ENCODE measurements at regions not wholly inside any gene's neighbourhood (a gene's known extent, or its start where the extent isn't known, plus 50 kb on each side); places are given as distances from the start of the nearest gene placed in this dataset.

DNA sequence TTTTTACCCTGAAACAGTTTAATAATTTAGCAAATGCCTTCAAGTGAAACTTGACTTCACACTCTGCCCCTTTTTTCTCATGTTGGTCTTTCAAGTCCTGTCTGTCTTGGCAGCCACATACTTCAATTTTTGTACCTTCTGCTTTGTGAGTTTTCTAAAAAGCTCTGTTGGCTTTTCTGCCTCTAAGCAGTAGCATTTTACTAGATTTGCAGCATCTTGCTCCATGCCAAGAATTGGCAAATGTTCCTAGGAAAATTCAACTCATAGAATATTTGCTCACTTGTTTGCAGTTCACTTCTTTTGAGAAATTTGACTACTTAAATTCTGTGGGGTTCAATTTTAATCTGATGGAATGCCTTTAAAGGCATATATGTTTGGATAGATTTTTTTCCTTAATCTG is 59.2 kb downstream of the FAM47A start:
- Histone ChIP-seq H3K36me3 (replicated peaks; ENCODE audit: insufficient read depth, low read depth) (no peaks in the 10 kb centered on the region), H3K27ac (no peak overlapping the region), H3K4me2 (no peak overlapping the region), H3K79me2 (no peaks in the 10 kb centered on the region), H2AFZ (peak overlapping the region; percentile 16), H3K9me2 (replicated peaks; ENCODE audit: insufficient read depth) (no peaks in the 10 kb centered on the region), H3K4me1 (ENCODE audit: insufficient read depth) (no peaks in the 10 kb centered on the region), H3K9me3 (ENCODE audit: low read depth) (no peaks in the 10 kb centered on the region), H3K27me3 (no peaks in the 10 kb centered on the region), H3K4me3 (no peak overlapping the region), H4K20me1 (ENCODE audit: insufficient read depth, poor library complexity, severe bottlenecking) (no peaks in the 10 kb centered on the region)
- DNase-seq (ENCODE audit: low spot score) = no peak
- no peak for TF ChIP-seq EZH2phosphoT487 (IDR thresholded peaks at IDR 0.05; ENCODE audit: low read depth, severe bottlenecking, unreplicated experiment)
- TF ChIP-seq, protein P1, sequence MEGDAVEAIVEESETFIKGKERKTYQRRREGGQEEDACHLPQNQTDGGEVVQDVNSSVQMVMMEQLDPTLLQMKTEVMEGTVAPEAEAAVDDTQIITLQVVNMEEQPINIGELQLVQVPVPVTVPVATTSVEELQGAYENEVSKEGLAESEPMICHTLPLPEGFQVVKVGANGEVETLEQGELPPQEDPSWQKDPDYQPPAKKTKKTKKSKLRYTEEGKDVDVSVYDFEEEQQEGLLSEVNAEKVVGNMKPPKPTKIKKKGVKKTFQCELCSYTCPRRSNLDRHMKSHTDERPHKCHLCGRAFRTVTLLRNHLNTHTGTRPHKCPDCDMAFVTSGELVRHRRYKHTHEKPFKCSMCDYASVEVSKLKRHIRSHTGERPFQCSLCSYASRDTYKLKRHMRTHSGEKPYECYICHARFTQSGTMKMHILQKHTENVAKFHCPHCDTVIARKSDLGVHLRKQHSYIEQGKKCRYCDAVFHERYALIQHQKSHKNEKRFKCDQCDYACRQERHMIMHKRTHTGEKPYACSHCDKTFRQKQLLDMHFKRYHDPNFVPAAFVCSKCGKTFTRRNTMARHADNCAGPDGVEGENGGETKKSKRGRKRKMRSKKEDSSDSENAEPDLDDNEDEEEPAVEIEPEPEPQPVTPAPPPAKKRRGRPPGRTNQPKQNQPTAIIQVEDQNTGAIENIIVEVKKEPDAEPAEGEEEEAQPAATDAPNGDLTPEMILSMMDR (IDR thresholded peaks at IDR 0.05; ENCODE audit: poor library complexity) = no peak

DNA sequence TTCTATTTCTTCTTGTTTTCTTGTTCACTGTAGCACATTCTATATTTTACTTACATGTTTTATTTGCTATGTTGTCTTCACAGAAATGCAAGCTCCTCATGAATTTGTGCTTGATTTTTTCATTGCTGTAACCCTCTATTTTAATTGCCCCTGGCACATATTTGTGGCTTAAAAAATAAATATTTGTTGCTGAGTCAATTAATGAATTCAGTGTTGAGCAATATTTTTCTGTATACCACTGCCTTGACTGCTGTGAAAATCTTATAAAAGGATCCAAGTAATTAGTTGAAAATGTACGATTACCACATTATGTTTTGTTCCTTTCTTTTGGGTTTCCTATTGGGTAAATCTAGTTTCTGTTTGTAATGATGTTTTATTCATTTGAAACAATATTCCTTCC is 68.5 kb downstream of the FAM47A start:
- H3K27me3 ChIP-seq = no peaks in the 10 kb centered on the region
- H3K9me2 ChIP-seq (replicated peaks; ENCODE audit: insufficient read depth) = no peaks in the 10 kb centered on the region
- H3K4me2 ChIP-seq = no peak overlapping the region
- H2AFZ ChIP-seq = no peak overlapping the region
- H3K27ac ChIP-seq = no peak overlapping the region
- no peaks in the 10 kb centered on the region for H3K36me3 ChIP-seq (replicated peaks; ENCODE audit: insufficient read depth, low read depth)
- TF ChIP-seq, protein P1 (IDR thresholded peaks at IDR 0.05; ENCODE audit: poor library complexity) = no peak
- no peak overlapping the region for H3K4me3 ChIP-seq
- no peak for DNase-seq (ENCODE audit: low spot score)
- H3K79me2 ChIP-seq = no peaks in the 10 kb centered on the region
- no peaks in the 10 kb centered on the region for H4K20me1 ChIP-seq (ENCODE audit: insufficient read depth, poor library complexity, severe bottlenecking)
- no peaks in the 10 kb centered on the region for H3K9me3 ChIP-seq (ENCODE audit: low read depth)
- no peaks in the 10 kb centered on the region for H3K4me1 ChIP-seq (ENCODE audit: insufficient read depth)
- 91% methylated on average over 1 of the region's 1 CpG for WGBS (ENCODE audit: low lambda C conversion rate, missing lambda C conversion rate)

DNA sequence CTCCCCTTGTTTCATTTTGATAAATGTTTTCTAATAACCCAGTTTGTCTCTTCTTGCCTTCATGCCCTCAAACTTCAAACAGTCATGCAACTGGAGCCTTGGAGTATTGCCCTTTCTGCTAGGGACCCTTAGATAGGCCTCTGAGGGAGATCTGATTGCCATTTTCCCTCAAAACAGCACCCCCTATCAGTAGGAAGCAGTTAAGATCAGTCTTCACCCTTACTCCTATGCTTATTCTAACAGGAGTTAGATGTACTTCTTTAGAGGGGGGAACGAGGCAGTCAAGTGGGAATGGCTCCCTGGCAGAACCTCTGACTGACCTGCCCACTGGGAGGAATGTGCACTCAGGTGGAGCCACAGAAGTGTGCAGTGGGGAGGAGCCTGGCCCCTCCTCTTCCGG is 74.1 kb downstream of the FAM47A start:
- no peaks in the 10 kb centered on the region for H3K27me3 ChIP-seq
- no peaks in the 10 kb centered on the region for H3K9me3 ChIP-seq (ENCODE audit: low read depth)
- no peak overlapping the region for H3K27ac ChIP-seq
- no peak overlapping the region for H2AFZ ChIP-seq
- DNase-seq (ENCODE audit: low spot score) = no peak
- no peaks in the 10 kb centered on the region for H3K79me2 ChIP-seq
- H3K4me3 ChIP-seq = no peak overlapping the region
- no peaks in the 10 kb centered on the region for H3K9me2 ChIP-seq (replicated peaks; ENCODE audit: insufficient read depth)
- H3K4me2 ChIP-seq = no peak overlapping the region
- 53% methylated on average over 2 of the region's 2 CpGs for WGBS (ENCODE audit: low lambda C conversion rate, missing lambda C conversion rate)
- no peaks in the 10 kb centered on the region for H4K20me1 ChIP-seq (ENCODE audit: insufficient read depth, poor library complexity, severe bottlenecking)
- no peaks in the 10 kb centered on the region for H3K36me3 ChIP-seq (replicated peaks; ENCODE audit: insufficient read depth, low read depth)
- no peaks in the 10 kb centered on the region for H3K4me1 ChIP-seq (ENCODE audit: insufficient read depth)
- TF ChIP-seq EZH2phosphoT487 (IDR thresholded peaks at IDR 0.05; ENCODE audit: low read depth, severe bottlenecking, unreplicated experiment) (no peak), EZH2 (IDR thresholded peaks at IDR 0.05; ENCODE audit: borderline replicate concordance) (no peak)
- TF ChIP-seq, protein P1 (IDR thresholded peaks at IDR 0.05; ENCODE audit: poor library complexity) = no peak

DNA sequence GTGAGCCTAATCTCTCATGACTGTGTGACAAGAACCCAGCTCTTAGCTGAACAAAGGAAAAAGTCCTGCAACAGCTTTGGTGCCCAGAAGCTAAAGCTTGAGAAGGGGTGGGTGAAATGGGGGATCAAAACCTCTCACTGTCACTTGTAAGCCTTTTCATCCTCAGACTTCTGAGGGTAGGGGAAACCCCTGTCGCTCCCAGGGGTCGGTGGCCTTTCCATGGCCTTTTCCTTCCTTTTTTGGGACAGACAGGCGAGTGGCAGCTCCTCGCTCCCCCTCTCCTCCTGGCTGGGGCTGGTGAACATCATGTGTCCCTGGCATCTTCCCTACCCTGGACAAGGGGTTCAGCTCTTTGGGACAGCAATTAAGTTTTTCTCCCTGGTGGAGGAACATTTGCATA is 78.2 kb downstream of the FAM47A start:
- H3K9me2 ChIP-seq (replicated peaks; ENCODE audit: insufficient read depth) = no peaks in the 10 kb centered on the region
- no peak overlapping the region for H3K4me3 ChIP-seq
- H3K27me3 ChIP-seq = no peaks in the 10 kb centered on the region
- H3K27ac ChIP-seq = no peak overlapping the region
- no peak overlapping the region for H2AFZ ChIP-seq
- H3K9me3 ChIP-seq (ENCODE audit: low read depth) = no peaks in the 10 kb centered on the region
- TF ChIP-seq, protein P1 (IDR thresholded peaks at IDR 0.05; ENCODE audit: poor library complexity) = no peak
- no peak for TF ChIP-seq EZH2phosphoT487 (IDR thresholded peaks at IDR 0.05; ENCODE audit: low read depth, severe bottlenecking, unreplicated experiment)
- no peak for TF ChIP-seq EZH2 (IDR thresholded peaks at IDR 0.05; ENCODE audit: borderline replicate concordance)
- no peaks in the 10 kb centered on the region for H3K79me2 ChIP-seq
- H4K20me1 ChIP-seq (ENCODE audit: insufficient read depth, poor library complexity, severe bottlenecking) = no peaks in the 10 kb centered on the region
- 70% methylated on average over 4 of the region's 4 CpGs for WGBS (ENCODE audit: low lambda C conversion rate, missing lambda C conversion rate)
- no peak for DNase-seq (ENCODE audit: low spot score)
- no peak overlapping the region for H3K4me2 ChIP-seq
- H3K36me3 ChIP-seq (replicated peaks; ENCODE audit: insufficient read depth, low read depth) = no peaks in the 10 kb centered on the region
- no peaks in the 10 kb centered on the region for H3K4me1 ChIP-seq (ENCODE audit: insufficient read depth)
